Fibroblast of mammary gland (primary cell): ENCODE measurements at regions not wholly inside any gene's neighbourhood (a gene's known extent, or its start where the extent isn't known, plus 50 kb on each side); places are given as distances from the start of the nearest gene placed in this dataset.

ENCODE experiments used
- DNase-seq: peaks from one replicate; pipeline ENCODE4 v3.0.0-alpha.2; 2010; ENCODE audit warnings: low read depth
- H3K4me3 ChIP-seq: 2 replicates; pipeline ENCODE4 v1.5.1; 2011; ENCODE audit warnings: low read depth, mild to moderate bottlenecking, low read length, moderate library complexity; ENCODE audit not compliant: control insufficient read depth
- CTCF ChIP-seq: conservative IDR thresholded peaks from 2 replicates; pipeline ENCODE4 v1.5.1; 2011; ENCODE audit warnings: low read depth, low read length, inconsistent platforms; ENCODE audit not compliant: control insufficient read depth, insufficient read depth

GRCh38 chr19:28486926-28487325 is 726.0 kb downstream of the UQCRFS1 start:
- H3K4me3 ChIP-seq, result no peak overlapping the region
- no peak for DNase-seq
- TF ChIP-seq CTCF, result no peak

GRCh38 chr19:28486473-28486872 is 726.5 kb downstream of the UQCRFS1 start:
- no peak for DNase-seq
- TF ChIP-seq CTCF, result no peak
- H3K4me3 ChIP-seq, result no peak overlapping the region

- DNase-seq, result no peak
- H3K4me3 ChIP-seq, result no peak overlapping the region
- no peak for TF ChIP-seq CTCF
These were observed 727.7 kb downstream of the UQCRFS1 start for GRCh38 chr19:28485292-28485691.

GRCh38 chr19:28483197-28483596 is 729.8 kb downstream of the UQCRFS1 start:
- no peak for DNase-seq
- H3K4me3 ChIP-seq, result no peak overlapping the region
- no peak for TF ChIP-seq CTCF

- no peak for DNase-seq
- TF ChIP-seq CTCF, result no peak
- no peak overlapping the region for H3K4me3 ChIP-seq
These were observed 730.7 kb downstream of the UQCRFS1 start for GRCh38 chr19:28482221-28482620.

- H3K4me3 ChIP-seq, result no peak overlapping the region
- TF ChIP-seq CTCF, result no peak
- no peak for DNase-seq
These were observed 731.3 kb downstream of the UQCRFS1 start for GRCh38 chr19:28481674-28482073.

GRCh38 chr19:28475525-28475924 is 737.4 kb downstream of the UQCRFS1 start:
- no peak for DNase-seq
- no peak overlapping the region for H3K4me3 ChIP-seq
- no peak for TF ChIP-seq CTCF
